HUDEP-2 (cell line): ENCODE measurements at regions not wholly inside any gene's neighbourhood (a gene's known extent, or its start where the extent isn't known, plus 50 kb on each side); places are given as distances from the start of the nearest gene placed in this dataset.

Experiments
- DNase-seq, 76 experiments: peaks; one replicate each; lab custom pipeline; 2025; ENCODE audit not compliant: unreplicated experiment in 76 of 76; lab: John Stamatoyannopoulos, UW

- peak in 19 of 76 experiments; percentile 5 to 51 (median 24) for DNase-seq
Observed at GRCh38 chr21:35940074-35940927, 120.0 kb downstream of the SETD4 start.

DNA sequence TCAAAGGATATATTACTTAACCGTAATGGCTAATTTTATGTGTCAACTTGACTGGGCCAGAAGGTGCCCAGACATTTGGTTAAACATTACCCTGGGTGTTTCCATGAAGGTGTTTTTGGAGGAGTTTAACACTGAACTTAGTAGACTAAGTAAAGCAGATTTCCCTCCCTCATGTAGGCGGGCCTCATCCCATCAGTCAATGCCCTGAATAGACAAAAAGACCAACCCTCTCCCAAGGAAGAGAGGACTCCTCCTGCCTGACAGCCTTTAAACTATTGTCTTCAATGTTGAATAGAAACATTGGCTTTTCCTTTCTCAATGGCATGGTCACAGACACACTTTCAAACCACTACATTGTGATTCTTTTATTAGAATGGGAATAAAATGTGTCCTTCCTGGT, 121.9 kb downstream of the SETD4 start:
- no peak for DNase-seq

- no peak for DNase-seq
Observed at GRCh38 chr21:35933466-35933865, 126.9 kb downstream of the SETD4 start.

- DNase-seq = no peak
Observed at GRCh38 chr21:35932232-35932911, 128.0 kb downstream of the SETD4 start.

DNA sequence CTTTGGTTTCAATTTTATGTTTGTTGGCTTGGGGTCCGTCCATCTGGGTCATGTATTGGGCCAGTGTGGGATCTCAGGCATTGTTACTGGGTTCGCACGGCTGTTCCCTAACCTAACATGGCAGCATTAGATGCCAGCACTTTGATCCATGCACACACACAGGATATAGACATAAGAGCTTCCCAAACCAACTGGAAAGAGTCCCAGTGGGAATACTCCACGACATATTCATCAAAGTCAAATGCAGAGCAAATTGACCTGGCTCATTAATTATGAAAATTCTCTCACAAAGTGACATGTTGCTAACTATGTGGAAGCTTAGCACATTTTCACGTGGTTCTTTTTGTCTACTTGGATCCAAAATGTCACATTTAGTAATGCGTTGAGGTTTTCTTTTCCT, 130.4 kb downstream of the SETD4 start:
- DNase-seq = no peak

GRCh38 chr21:35927262-35927661, 133.1 kb downstream of the SETD4 start:
- no peak for DNase-seq

DNA sequence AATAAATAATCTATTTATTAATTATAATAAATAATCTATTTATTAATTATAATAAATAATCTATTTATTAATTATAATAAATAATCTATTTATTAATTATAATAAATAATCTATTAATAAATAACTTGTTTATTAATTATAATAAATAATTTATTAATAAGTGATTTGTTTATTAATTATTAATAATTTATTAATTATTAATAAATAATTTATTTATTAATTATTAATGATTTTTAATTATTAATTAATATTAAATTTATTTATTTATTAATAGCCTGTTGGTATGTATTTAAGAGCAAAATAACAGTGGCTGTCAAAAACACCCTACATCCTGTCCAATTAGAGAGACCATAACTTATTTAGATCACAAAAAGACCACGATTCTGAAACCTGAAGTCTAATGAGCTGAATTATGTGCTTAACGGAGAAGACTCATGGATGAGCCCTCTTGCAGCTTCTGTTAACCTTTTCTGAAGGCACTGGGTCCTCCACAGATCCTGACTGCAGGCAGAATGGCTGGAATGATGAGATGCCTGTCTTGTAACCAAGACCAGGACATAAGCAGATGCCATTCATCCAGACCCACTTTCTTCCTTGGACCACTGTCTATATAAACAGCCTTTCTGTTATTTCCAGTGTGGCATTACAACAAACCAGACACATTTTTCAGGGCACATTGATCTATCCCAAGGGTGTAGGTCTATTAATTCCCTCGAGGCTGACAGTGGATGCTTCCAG, 134.2 kb downstream of the SETD4 start:
- no peak for DNase-seq

- peak in 3 of 76 experiments; percentile 6 to 14 (median 8) for DNase-seq
Observed at GRCh38 chr21:35925497-35925896, 134.8 kb downstream of the SETD4 start.

GRCh38 chr21:35924714-35925301, 135.5 kb downstream of the SETD4 start:
- no peak for DNase-seq

DNA sequence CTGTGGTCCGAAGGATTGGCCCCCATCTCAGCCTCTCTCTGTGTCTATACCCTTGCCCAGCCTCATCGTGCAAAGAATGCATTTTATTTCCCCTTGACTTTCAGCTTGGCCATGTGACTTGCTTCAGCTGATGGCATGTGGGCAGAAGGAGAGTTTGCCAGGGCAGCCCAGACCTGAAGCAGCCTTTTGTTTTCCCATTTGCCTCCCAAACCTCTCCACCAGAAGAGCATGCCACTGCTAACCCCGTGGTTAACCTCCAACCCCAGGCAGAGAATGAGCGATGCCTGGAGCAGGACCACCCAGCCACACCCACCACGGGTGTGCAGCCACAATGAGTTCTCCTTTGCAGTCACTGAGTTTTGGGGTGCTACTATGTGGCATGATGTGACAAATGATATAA, 136.4 kb downstream of the SETD4 start:
- no peak for DNase-seq

- no peak for DNase-seq
Observed at GRCh38 chr21:35922618-35923017, 137.7 kb downstream of the SETD4 start.

DNA sequence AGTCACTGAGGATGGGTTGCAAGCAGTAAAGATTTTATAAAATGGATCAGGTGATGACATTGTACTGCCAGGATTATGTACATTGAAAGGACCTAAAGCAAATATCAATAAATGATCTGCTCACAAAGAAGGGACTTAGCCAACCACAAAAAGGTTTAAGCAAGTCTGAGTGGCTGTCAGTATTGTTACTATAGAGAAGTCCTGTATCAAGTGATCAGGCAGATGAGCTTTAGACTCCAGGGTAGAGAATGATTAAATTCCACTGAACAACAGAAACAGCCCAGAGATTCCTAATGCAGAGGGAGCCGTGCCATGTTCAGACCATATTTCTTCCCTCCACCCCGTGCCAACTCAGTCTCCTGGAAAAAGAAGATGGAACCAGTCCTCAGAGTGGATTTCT, 138.9 kb downstream of the SETD4 start:
- no peak for DNase-seq

DNA sequence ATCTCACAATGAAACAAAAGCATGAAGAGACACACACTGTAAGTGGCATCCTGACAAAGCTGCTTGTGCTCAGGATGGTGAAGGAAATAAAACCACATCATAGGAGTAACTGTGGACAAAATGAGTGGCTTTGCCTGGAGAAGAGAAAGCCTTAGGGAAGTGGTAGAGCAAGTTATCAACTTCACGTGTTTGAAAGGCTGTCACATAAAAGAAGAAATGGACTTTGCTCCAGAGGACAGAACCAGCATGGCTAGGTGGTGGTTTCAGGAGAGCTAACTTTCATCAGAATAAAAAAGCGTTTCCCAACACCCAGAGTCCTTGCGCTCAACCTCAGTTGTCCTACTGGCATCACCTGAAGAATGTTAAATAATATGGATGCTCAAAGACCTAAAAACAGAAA, 139.9 kb downstream of the SETD4 start:
- DNase-seq = no peak

GRCh38 chr21:35915030-35915429, 145.3 kb downstream of the SETD4 start:
- DNase-seq = no peak

GRCh38 chr21:35911412-35912191, 148.7 kb downstream of the SETD4 start:
- no peak for DNase-seq

GRCh38 chr21:35909456-35910223, 150.7 kb downstream of the SETD4 start:
- no peak for DNase-seq

DNA sequence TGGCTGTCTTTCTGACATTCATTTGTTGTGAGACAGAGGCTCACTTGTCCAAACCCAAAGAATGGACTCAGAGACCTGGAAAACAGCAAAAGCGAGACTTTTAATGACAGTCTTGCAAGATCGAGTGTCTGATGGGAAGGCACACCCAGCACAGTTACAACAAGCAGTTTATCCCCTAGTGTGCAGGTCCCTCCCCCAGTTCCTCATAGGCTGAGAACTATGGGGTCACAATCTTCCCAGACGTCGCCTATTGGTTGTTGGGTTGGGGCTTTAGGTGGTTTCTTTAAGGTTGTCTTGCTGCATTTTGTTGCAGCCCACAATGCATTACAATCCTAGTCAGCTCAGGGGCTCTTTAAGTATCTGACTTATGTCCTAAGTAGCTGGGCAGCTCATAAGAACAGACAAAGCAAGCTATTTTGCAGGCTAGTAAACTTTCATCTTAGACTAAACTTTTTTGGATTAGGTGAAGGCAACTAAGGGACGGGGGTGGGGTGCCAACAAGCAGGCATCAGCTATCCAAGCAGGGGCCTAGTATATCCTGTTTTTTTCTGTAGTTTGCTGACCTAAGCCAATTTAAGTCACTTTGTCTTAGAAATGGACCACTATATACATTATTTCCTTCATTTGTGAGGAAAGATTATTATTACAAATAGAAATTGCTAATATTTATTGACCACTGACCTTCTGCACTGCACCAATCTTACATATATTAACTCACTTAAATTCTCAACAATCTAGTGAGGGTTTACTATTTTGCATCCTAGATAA, 151.8 kb downstream of the SETD4 start:
- no peak for DNase-seq

DNA sequence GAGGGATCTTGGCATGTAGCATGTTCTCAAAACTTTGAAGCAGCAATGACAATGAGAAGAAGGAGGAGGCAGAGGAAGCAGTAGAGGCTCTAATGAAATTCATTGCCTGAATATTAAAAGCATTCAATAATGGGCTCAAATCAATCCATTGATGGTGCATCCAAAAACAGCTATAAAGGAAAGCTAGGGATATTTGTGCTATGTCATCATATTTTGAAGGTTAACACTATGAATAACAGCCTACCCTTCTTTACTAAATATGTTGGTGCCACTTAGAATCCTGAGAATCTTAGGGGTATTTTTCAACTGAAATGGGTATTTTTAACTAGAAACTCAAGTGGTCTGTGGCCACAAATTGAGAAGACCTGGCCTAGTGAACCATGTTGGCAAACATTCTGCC, 153.7 kb downstream of the SETD4 start:
- DNase-seq = no peak

DNA sequence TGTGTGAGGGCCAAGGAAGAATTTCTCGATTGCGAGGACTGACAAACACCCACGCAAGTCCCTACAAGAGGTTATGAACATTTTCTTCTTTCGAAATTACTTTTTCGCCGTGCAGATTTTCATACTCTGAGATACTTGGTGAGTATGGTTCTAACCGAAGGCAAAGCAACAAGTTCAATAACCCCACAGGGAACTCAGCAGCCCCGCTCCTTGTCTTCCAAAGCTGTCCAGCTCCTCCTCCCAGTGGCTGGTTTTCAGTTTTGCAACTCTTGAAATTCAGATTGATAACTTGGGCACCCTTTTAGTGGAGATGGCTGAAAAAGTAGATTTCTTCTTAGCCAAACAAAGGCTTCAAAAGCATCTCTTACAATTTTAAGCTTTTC, 154.4 kb downstream of the SETD4 start:
- DNase-seq = no peak
